Panc1 (cell line): ENCODE measurements at regions not wholly inside any gene's neighbourhood (a gene's known extent, or its start where the extent isn't known, plus 50 kb on each side); places are given as distances from the start of the nearest gene placed in this dataset.

Experiments
- ATAC-seq: fragments of 200-7000 bp; cut with Tn5 transposase; 2 replicates; pipeline ENCODE4 v1.9.1; 2020; ENCODE audit warnings: mild to moderate bottlenecking, moderate library complexity
- BruUV-seq: library from RNA; stranded (reverse); fragments of 400-500 nt; replicated peaks from 2 replicates; lab custom pipeline; 2021; lab: Mats Ljungman, UMichigan
- CTCF ChIA-PET: fragments of 300-600 bp; sonication (Branson Sonifier 250); formaldehyde crosslinking; loops from one replicate; lab custom pipeline; 2022; ENCODE audit warnings: antibody characterized with exemption; lab: Charles Lee
- POLR2A ChIA-PET: fragments of 300-600 bp; sonication (Branson Sonifier 250); formaldehyde crosslinking; loops from one replicate; lab custom pipeline; 2022; ENCODE audit warnings: antibody characterized with exemption; lab: Charles Lee
- DNase-seq: peaks from one replicate; pipeline ENCODE4 v3.0.0-alpha.2; 2010; ENCODE audit warnings: low read depth, low spot score
- H3K27ac ChIP-seq: 2 replicates; pipeline ENCODE4 v1.5.1; 2011; ENCODE audit warnings: mild to moderate bottlenecking, low read length, inconsistent platforms
- H3K27me3 ChIP-seq: fragments of 200-500 bp; sonication (Bioruptor generic); 2 replicates; pipeline ENCODE4 v1.6.0; 2014; ENCODE audit warnings: low read length, inconsistent platforms; ENCODE audit not compliant: control insufficient read depth, insufficient read depth
- H3K36me3 ChIP-seq: fragments of 200-500 bp; sonication (Bioruptor generic); 2 replicates; pipeline ENCODE4 v1.5.1; 2014; ENCODE audit warnings: inconsistent platforms, mild to moderate bottlenecking, low read length, moderate library complexity; ENCODE audit not compliant: control insufficient read depth, insufficient read depth
- H3K4me1 ChIP-seq: 2 replicates; pipeline ENCODE4 v1.5.1; 2011; ENCODE audit warnings: inconsistent platforms, mild to moderate bottlenecking, low read length, moderate library complexity; ENCODE audit not compliant: control insufficient read depth, insufficient read depth
- H3K4me3 ChIP-seq, 2 experiments: 2 replicates each; pipeline ENCODE4 v1.5.1; 2011 to 2012; ENCODE audit warnings: low read depth in 2 of 2, low read length in 2 of 2, mild to moderate bottlenecking in 2 of 2, inconsistent platforms in 1 of 2, moderate library complexity in 1 of 2
- H3K9me3 ChIP-seq: fragments of 200-500 bp; sonication (Bioruptor generic); 2 replicates; pipeline ENCODE4 v1.5.1; 2014; ENCODE audit warnings: low read depth, mild to moderate bottlenecking, inconsistent platforms, low read length, moderate library complexity; ENCODE audit not compliant: control insufficient read depth, insufficient read depth
- CTCF ChIP-seq: fragments of 450-650 bp; IDR thresholded peaks from 2 replicates; pipeline ENCODE4 v1.5.1; 2017; ENCODE audit warnings: mild to moderate bottlenecking
- POLR2AphosphoS5 ChIP-seq: IDR thresholded peaks from 2 replicates; pipeline ENCODE4 v1.6.1; 2012; ENCODE audit warnings: mild to moderate bottlenecking, low read depth, low read length, moderate library complexity
- REST ChIP-seq, 2 experiments: IDR thresholded peaks; 2 replicates each; pipeline ENCODE4 v1.6.1; 2011 to 2012; ENCODE audit warnings: low read depth in 2 of 2, control low read depth in 1 of 2, low read length in 1 of 2, mild to moderate bottlenecking in 1 of 2, moderate library complexity in 1 of 2; ENCODE audit not compliant: insufficient read depth in 1 of 2
- SIN3A ChIP-seq: IDR thresholded peaks from 2 replicates; pipeline ENCODE4 v1.6.1; 2012; ENCODE audit warnings: low read depth, mild to moderate bottlenecking, low read length, moderate library complexity, borderline replicate concordance; ENCODE audit not compliant: insufficient read depth
- TCF7L2 ChIP-seq: IDR thresholded peaks from 2 replicates; pipeline ENCODE4 v1.6.1; 2011; ENCODE audit warnings: mild to moderate bottlenecking, low read depth, low read length, inconsistent platforms
- in situ Hi-C: cut with HindIII; loops from 2 replicates; pipeline ENCODE4 v1.10.0; 2016; ENCODE audit warnings: low sequenced_read_pairs, low pct_unique_long_range_greater_than_20kb
- intact Hi-C: fragments of 100-400 bp; cut with micrococcal nuclease; formaldehyde crosslinking; loops from one replicate; pipeline ENCODE4 v1.10.0; 2022; ENCODE audit not compliant: unreplicated experiment

- DNase-seq (no peak), ATAC-seq (no peak)
- TF ChIP-seq CTCF, result no peak
- TF ChIP-seq SIN3A, result no peak
- TF ChIP-seq TCF7L2, result no peak
- TF ChIP-seq POLR2AphosphoS5, result no peak
- no peak for TF ChIP-seq REST (IDR thresholded peaks at IDR 0.05; ENCODE audit: insufficient read depth in 1 of 2, low read depth in 2 of 2, low read length in 1 of 2)
- H3K9me3 ChIP-seq, result no peaks in the 10 kb centered on the region
- peaks cover 10% of the 10 kb centered on the region for H3K27me3 ChIP-seq
- intact Hi-C loops, result no loop called here
- no TSS peak for BruUV-seq
- no peak overlapping the region for H3K4me3 ChIP-seq
- ChIA-PET POLR2A (no interaction called here), CTCF (no interaction called here)
- H3K27ac ChIP-seq, result no peak overlapping the region
- no peaks in the 10 kb centered on the region for H3K4me1 ChIP-seq
- in situ Hi-C loops, result no loop called here
- H3K36me3 ChIP-seq, result no peaks in the 10 kb centered on the region
These were observed 192.3 kb downstream of the EMX2 start for GRCh38 chr10:117734731-117735405.

GRCh38 chr10:117736655-117737054 lies 194.1 kb downstream of the EMX2 start:
- Histone ChIP-seq H3K9me3 (no peaks in the 10 kb centered on the region), H3K36me3 (no peaks in the 10 kb centered on the region), H3K4me3 (no peak overlapping the region), H3K27me3 (peaks cover 12% of the 10 kb centered on the region), H3K4me1 (no peaks in the 10 kb centered on the region), H3K27ac (no peak overlapping the region)
- TF ChIP-seq SIN3A (no peak), POLR2AphosphoS5 (no peak), TCF7L2 (no peak), CTCF (no peak), REST (IDR thresholded peaks at IDR 0.05; ENCODE audit: insufficient read depth in 1 of 2, low read depth in 2 of 2, low read length in 1 of 2) (no peak)
- BruUV-seq, result no TSS peak
- ATAC-seq (no peak), DNase-seq (peak; percentile 8)
- CTCF ChIA-PET, result no interaction called here
- POLR2A ChIA-PET, result no interaction called here
- in situ Hi-C loops, result no loop called here
- intact Hi-C loops, result no loop called here
